BJ (cell line): ENCODE measurements at regions not wholly inside any gene's neighbourhood (a gene's known extent, or its start where the extent isn't known, plus 50 kb on each side); places are given as distances from the start of the nearest gene placed in this dataset.

ENCODE experiments used
- CTCF ChIA-PET: fragments of 350-600 bp; formaldehyde crosslinking; extraction: SDS; loops from one replicate; lab custom pipeline; 2021; ENCODE audit warnings: antibody characterized with exemption, inconsistent platforms; lab: Yijun Ruan, JAX
- POLR2A ChIA-PET: fragments of 300-600 bp; sonication (Branson Sonifier 250); formaldehyde crosslinking; extraction: SDS; loops from one replicate; lab custom pipeline; 2021; ENCODE audit warnings: antibody characterized with exemption; lab: Charles Lee
- DNase-seq: peaks from one replicate; pipeline ENCODE4 v3.0.0-alpha.2; 2011; ENCODE audit warnings: low read depth
- H3K27me3 ChIP-seq: 2 replicates; pipeline ENCODE4 v1.6.0; 2011; ENCODE audit warnings: low read length; ENCODE audit not compliant: control insufficient read depth, insufficient read depth
- H3K36me3 ChIP-seq: 2 replicates; pipeline ENCODE4 v1.5.1; 2011; ENCODE audit warnings: low read length; ENCODE audit not compliant: control insufficient read depth, insufficient read depth
- H3K4me3 ChIP-seq: 2 replicates; pipeline ENCODE4 v1.5.1; 2011; ENCODE audit warnings: low read depth, mild to moderate bottlenecking, control low read depth, low read length
- CTCF ChIP-seq: IDR thresholded peaks from 2 replicates; pipeline ENCODE4 v1.5.1; 2011; ENCODE audit warnings: low read depth, mild to moderate bottlenecking, control low read depth, inconsistent platforms, low read length, moderate library complexity; ENCODE audit not compliant: insufficient read depth

GRCh38 chr3:117393119-117393518, 683.5 kb downstream of the TUSC7 start:
- Histone ChIP-seq H3K36me3 (no peaks in the 10 kb centered on the region), H3K4me3 (no peak overlapping the region), H3K27me3 (no peaks in the 10 kb centered on the region)
- CTCF ChIA-PET = no interaction called here
- POLR2A ChIA-PET = no interaction called here
- no peak for TF ChIP-seq CTCF
- no peak for DNase-seq

GRCh38 chr3:117398141-117398899, 688.7 kb downstream of the TUSC7 start:
- CTCF ChIA-PET = no interaction called here
- no peaks in the 10 kb centered on the region for H3K27me3 ChIP-seq
- H3K36me3 ChIP-seq = no peaks in the 10 kb centered on the region
- no peak for DNase-seq
- POLR2A ChIA-PET = no interaction called here
- TF ChIP-seq CTCF = no peak
- H3K4me3 ChIP-seq = no peak overlapping the region

DNA sequence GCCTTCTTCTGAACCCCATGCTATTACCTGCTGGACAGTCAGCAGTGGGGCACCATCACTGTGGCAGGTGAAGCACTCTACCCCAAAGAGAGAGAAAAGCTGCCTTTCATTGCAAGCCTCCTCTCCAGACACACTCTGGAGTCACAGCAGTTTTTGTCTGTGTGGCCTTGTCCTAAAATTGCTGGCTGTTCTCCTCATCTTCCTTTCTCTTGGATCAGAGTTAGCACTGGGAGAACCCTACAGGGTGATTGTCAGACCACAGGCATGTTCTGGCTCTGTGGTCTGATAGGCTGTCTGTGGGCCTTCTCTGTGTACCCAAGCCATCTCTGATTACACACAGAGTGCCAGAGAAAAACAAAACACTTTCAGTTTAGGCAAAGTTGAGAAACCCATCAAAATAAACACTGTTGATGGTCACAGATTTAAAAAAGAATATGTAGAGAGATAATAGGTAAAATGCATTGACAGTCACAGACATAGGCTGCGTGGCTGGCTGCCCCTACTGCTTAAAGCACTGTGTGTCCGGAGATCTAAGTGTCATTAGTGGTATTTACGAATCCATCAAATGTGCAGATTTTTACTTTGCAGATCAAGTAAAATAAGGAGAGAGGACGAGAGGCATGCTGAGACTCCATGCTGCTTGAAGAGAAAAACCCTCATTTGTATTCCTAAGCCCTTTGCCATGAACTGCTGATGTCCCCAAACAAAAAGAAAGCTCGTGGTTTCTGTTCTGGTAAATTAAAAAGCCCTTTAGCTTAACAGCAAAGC, 689.9 kb downstream of the TUSC7 start:
- ChIA-PET POLR2A (no interaction called here), CTCF (no interaction called here)
- no peaks in the 10 kb centered on the region for H3K36me3 ChIP-seq
- no peak for DNase-seq
- no peak overlapping the region for H3K4me3 ChIP-seq
- no peak for TF ChIP-seq CTCF
- H3K27me3 ChIP-seq = no peaks in the 10 kb centered on the region

DNA sequence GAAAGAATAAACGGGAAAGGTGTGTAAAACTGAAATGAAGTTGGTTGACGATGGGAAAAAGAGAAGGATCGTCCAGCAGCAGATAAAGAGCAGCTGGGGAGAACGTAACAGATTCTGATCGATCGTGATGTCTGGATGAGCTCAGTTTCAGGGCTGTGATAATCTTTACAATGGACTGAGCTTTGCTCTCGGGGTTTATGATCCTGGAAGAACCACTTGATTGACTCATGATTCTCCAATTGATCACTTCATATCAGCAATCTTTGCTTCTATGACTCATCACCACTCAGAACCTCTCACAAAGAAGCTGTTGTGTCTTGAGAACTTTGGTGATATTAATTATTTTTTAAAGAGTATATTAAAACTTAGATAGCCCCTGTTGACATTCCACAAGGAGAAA, 690.7 kb downstream of the TUSC7 start:
- Histone ChIP-seq H3K4me3 (no peak overlapping the region), H3K27me3 (no peaks in the 10 kb centered on the region), H3K36me3 (no peaks in the 10 kb centered on the region)
- POLR2A ChIA-PET = no interaction called here
- DNase-seq = no peak
- CTCF ChIA-PET = interaction anchor here (0.6 kb wide), 1 partner anchor 9 kb away, joined by 4 read pairs; no protein-coding TSS in a partner anchor
- no peak for TF ChIP-seq CTCF

- DNase-seq = no peak
- ChIA-PET POLR2A (no interaction called here), CTCF (interaction anchor here (0.7 kb wide), 1 partner anchor 46 kb away, joined by 3 read pairs; no protein-coding TSS in a partner anchor)
- H3K27me3 ChIP-seq = no peaks in the 10 kb centered on the region
- TF ChIP-seq CTCF = no peak
- H3K4me3 ChIP-seq = no peak overlapping the region
- no peaks in the 10 kb centered on the region for H3K36me3 ChIP-seq
Observed at GRCh38 chr3:117404141-117404540, 694.6 kb downstream of the TUSC7 start.
